Skeletal muscle tissue (tissue), 3 donors: ENCODE measurements at regions not wholly inside any gene's neighbourhood (a gene's known extent, or its start where the extent isn't known, plus 50 kb on each side); places are given as distances from the start of the nearest gene placed in this dataset.

Experiments
- H3K27ac ChIP-seq: one replicate; pipeline ENCODE4 v1.7.0; 2013; ENCODE audit warnings: mild to moderate bottlenecking, low read depth, low read length, inconsistent platforms
- H3K27me3 ChIP-seq, 3 donors: one replicate each; pipeline ENCODE4 v1.7.0; 2013; ENCODE audit warnings: low read length in 3 of 3; ENCODE audit not compliant: control insufficient read depth in 3 of 3, insufficient read depth in 3 of 3
- H3K36me3 ChIP-seq, 3 donors: one replicate each; pipeline ENCODE4 v1.7.0; 2013; ENCODE audit warnings: low read length in 3 of 3; ENCODE audit not compliant: control insufficient read depth in 3 of 3, insufficient read depth in 3 of 3
- H3K4me1 ChIP-seq, 3 donors: one replicate each; pipeline ENCODE4 v1.7.0; 2013; ENCODE audit warnings: low read length in 3 of 3, mild to moderate bottlenecking in 3 of 3; ENCODE audit not compliant: control insufficient read depth in 3 of 3, insufficient read depth in 3 of 3
- H3K4me3 ChIP-seq, 3 donors: one replicate each; pipeline ENCODE4 v1.7.0; 2013; ENCODE audit warnings: low read length in 3 of 3
- H3K9ac ChIP-seq, 3 donors: one replicate each; pipeline ENCODE4 v1.7.0; 2013; ENCODE audit warnings: low read length in 3 of 3, mild to moderate bottlenecking in 3 of 3, moderate library complexity in 2 of 3, low read depth in 1 of 3
- H3K9me3 ChIP-seq, 3 donors: one replicate each; pipeline ENCODE4 v1.7.0; 2013; ENCODE audit warnings: low read length in 3 of 3; ENCODE audit not compliant: control insufficient read depth in 3 of 3
- donor health status: Osteomylitis.

GRCh38 chr3:66133050-66133757, 87.6 kb upstream of the SLC25A26 start:
- no peaks in the 10 kb centered on the region for H3K27me3 ChIP-seq
- H3K27ac ChIP-seq = no peak overlapping the region
- no peaks in the 10 kb centered on the region for H3K9me3 ChIP-seq
- H3K9ac ChIP-seq = no peak overlapping the region
- H3K36me3 ChIP-seq = no peaks in the 10 kb centered on the region
- H3K4me1 ChIP-seq = no peaks in the 10 kb centered on the region
- H3K4me3 ChIP-seq = no peak overlapping the region

- Histone ChIP-seq H3K27ac (no peak overlapping the region), H3K4me3 (no peak overlapping the region), H3K36me3 (no peaks in the 10 kb centered on the region), H3K4me1 (no peaks in the 10 kb centered on the region), H3K27me3 (no peaks in the 10 kb centered on the region), H3K9me3 (no peaks in the 10 kb centered on the region), H3K9ac (no peak overlapping the region)
Measured at GRCh38 chr3:66128623-66129022, 89.9 kb upstream of the MAGI1 start.

- H3K4me1 ChIP-seq = peaks cover 3 to 7% (median 3%) of the 10 kb centered on the region in 3 donors
- no peaks in the 10 kb centered on the region for H3K27me3 ChIP-seq
- H3K36me3 ChIP-seq = no peaks in the 10 kb centered on the region
Measured at GRCh38 chr3:66121318-66121717, 82.6 kb upstream of the MAGI1 start.

GRCh38 chr3:66115858-66116654, 77.3 kb upstream of the MAGI1 start:
- Histone ChIP-seq H3K27ac (peak overlapping the region; percentile 91), H3K9me3 (no peaks in the 10 kb centered on the region), H3K36me3 (no peaks in the 10 kb centered on the region), H3K4me3 (no peak overlapping the region), H3K4me1 (peaks cover 12 to 15% (median 13%) of the 10 kb centered on the region in 3 donors), H3K9ac (peak overlapping the region in 1 of 3 donors; percentile 4), H3K27me3 (no peaks in the 10 kb centered on the region)

More at GRCh38 chr3:66121318-66121717, 82.6 kb upstream of the MAGI1 start:
- H3K9me3 ChIP-seq = no peaks in the 10 kb centered on the region
- no peak overlapping the region for H3K27ac ChIP-seq
- no peak overlapping the region for H3K9ac ChIP-seq
- H3K4me3 ChIP-seq = no peak overlapping the region

GRCh38 chr3:66113542-66113941, 74.8 kb upstream of the MAGI1 start:
- Histone ChIP-seq H3K27me3 (no peaks in the 10 kb centered on the region), H3K4me3 (no peak overlapping the region)

GRCh38 chr3:66110840-66111239, 72.1 kb upstream of the MAGI1 start:
- H3K9ac ChIP-seq = no peak overlapping the region
- no peak overlapping the region for H3K27ac ChIP-seq
- H3K4me3 ChIP-seq = no peak overlapping the region
- no peaks in the 10 kb centered on the region for H3K27me3 ChIP-seq
- no peaks in the 10 kb centered on the region for H3K36me3 ChIP-seq
- peaks cover 5 to 6% (median 5%) of the 10 kb centered on the region in 3 donors for H3K4me1 ChIP-seq
- H3K9me3 ChIP-seq = no peaks in the 10 kb centered on the region

More at GRCh38 chr3:66113542-66113941, 74.8 kb upstream of the MAGI1 start:
- Histone ChIP-seq H3K36me3 (no peaks in the 10 kb centered on the region), H3K27ac (no peak overlapping the region), H3K4me1 (peaks cover 12 to 15% (median 13%) of the 10 kb centered on the region in 3 donors), H3K9ac (no peak overlapping the region), H3K9me3 (no peaks in the 10 kb centered on the region)

- Histone ChIP-seq H3K9ac (no peak overlapping the region), H3K27me3 (no peaks in the 10 kb centered on the region), H3K9me3 (no peaks in the 10 kb centered on the region), H3K27ac (no peak overlapping the region), H3K4me1 (no peaks in the 10 kb centered on the region), H3K36me3 (no peaks in the 10 kb centered on the region), H3K4me3 (no peak overlapping the region)
Measured at GRCh38 chr3:66107855-66108254, 69.1 kb upstream of the MAGI1 start.

- no peaks in the 10 kb centered on the region for H3K36me3 ChIP-seq
- no peaks in the 10 kb centered on the region for H3K4me1 ChIP-seq
- H3K9me3 ChIP-seq = no peaks in the 10 kb centered on the region
- no peak overlapping the region for H3K9ac ChIP-seq
- H3K27ac ChIP-seq = no peak overlapping the region
- H3K4me3 ChIP-seq = no peak overlapping the region
- H3K27me3 ChIP-seq = no peaks in the 10 kb centered on the region
Measured at GRCh38 chr3:66106788-66107187, 68.1 kb upstream of the MAGI1 start.

- Histone ChIP-seq H3K27ac (no peak overlapping the region), H3K36me3 (no peaks in the 10 kb centered on the region), H3K9me3 (no peaks in the 10 kb centered on the region), H3K4me1 (no peaks in the 10 kb centered on the region), H3K9ac (no peak overlapping the region), H3K27me3 (no peaks in the 10 kb centered on the region), H3K4me3 (no peak overlapping the region)
Measured at GRCh38 chr3:66104535-66104934, 65.8 kb upstream of the MAGI1 start.

GRCh38 chr3:66103729-66104128, 65.0 kb upstream of the MAGI1 start:
- no peaks in the 10 kb centered on the region for H3K4me1 ChIP-seq
- no peaks in the 10 kb centered on the region for H3K27me3 ChIP-seq
- H3K27ac ChIP-seq = no peak overlapping the region
- no peak overlapping the region for H3K4me3 ChIP-seq
- no peaks in the 10 kb centered on the region for H3K9me3 ChIP-seq
- H3K36me3 ChIP-seq = no peaks in the 10 kb centered on the region
- H3K9ac ChIP-seq = no peak overlapping the region
